Parathyroid adenoma (tissue), 2 donors: ENCODE measurements at regions not wholly inside any gene's neighbourhood (a gene's known extent, or its start where the extent isn't known, plus 50 kb on each side); places are given as distances from the start of the nearest gene placed in this dataset.

Source experiments
- H2AFZ ChIP-seq: fragments of 300-600 bp; sonication (generic); one replicate; pipeline ENCODE4 v1.7.0; 2017; ENCODE audit warnings: antibody characterized with exemption, mild to moderate bottlenecking
- H3K27ac ChIP-seq: fragments of 300-600 bp; sonication (generic); one replicate; pipeline ENCODE4 v1.7.0; 2017
- H3K27me3 ChIP-seq: fragments of 300-600 bp; sonication (generic); one replicate; pipeline ENCODE4 v1.7.0; 2017; ENCODE audit warnings: low read length; ENCODE audit not compliant: control insufficient read depth, insufficient read depth
- H3K36me3 ChIP-seq: fragments of 300-600 bp; sonication (generic); one replicate; pipeline ENCODE4 v1.7.0; 2017; ENCODE audit warnings: low read length; ENCODE audit not compliant: control insufficient read depth, insufficient read depth
- H3K4me1 ChIP-seq: fragments of 300-600 bp; sonication (generic); one replicate; pipeline ENCODE4 v1.7.0; 2017; ENCODE audit warnings: control low read depth
- H3K4me2 ChIP-seq: fragments of 300-600 bp; sonication (generic); one replicate; pipeline ENCODE4 v1.7.0; 2017; ENCODE audit warnings: low read length
- H3K4me3 ChIP-seq: fragments of 300-600 bp; sonication (generic); one replicate; pipeline ENCODE4 v1.7.0; 2017; ENCODE audit warnings: low read depth, low read length
- H3K79me2 ChIP-seq: fragments of 300-600 bp; sonication (generic); one replicate; pipeline ENCODE4 v1.7.0; 2017; ENCODE audit warnings: control low read depth
- H3K9ac ChIP-seq: fragments of 300-600 bp; sonication (generic); one replicate; pipeline ENCODE4 v1.7.0; 2017; ENCODE audit warnings: mild to moderate bottlenecking
- H3K9me3 ChIP-seq: fragments of 300-600 bp; sonication (generic); one replicate; pipeline ENCODE4 v1.7.0; 2017; ENCODE audit warnings: low read length; ENCODE audit not compliant: control insufficient read depth
- CTCF ChIP-seq: fragments of 300-600 bp; sonication (generic); IDR thresholded peaks from one replicate; pipeline ENCODE4 v1.7.0; 2017; ENCODE audit warnings: antibody characterized with exemption, mild to moderate bottlenecking
- donor health status: primary hyperparathyroidism.

GRCh38 chr6:102352552-102352951 is 959.0 kb downstream of the GRIK2 start:
- TF ChIP-seq CTCF = no peak
- Histone ChIP-seq H3K9ac (no peak overlapping the region), H3K27ac (no peak overlapping the region), H3K4me3 (no peak overlapping the region), H3K9me3 (no peaks in the 10 kb centered on the region), H3K36me3 (no peaks in the 10 kb centered on the region), H3K4me1 (no peaks in the 10 kb centered on the region), H3K79me2 (no peaks in the 10 kb centered on the region), H3K4me2 (no peak overlapping the region), H3K27me3 (no peaks in the 10 kb centered on the region), H2AFZ (no peak overlapping the region)

- Histone ChIP-seq H3K9me3 (no peaks in the 10 kb centered on the region), H2AFZ (no peak overlapping the region), H3K27me3 (no peaks in the 10 kb centered on the region), H3K4me3 (no peak overlapping the region), H3K4me2 (no peak overlapping the region), H3K9ac (no peak overlapping the region), H3K36me3 (no peaks in the 10 kb centered on the region), H3K79me2 (no peaks in the 10 kb centered on the region), H3K27ac (no peak overlapping the region), H3K4me1 (no peaks in the 10 kb centered on the region)
- TF ChIP-seq CTCF = no peak
Measured at GRCh38 chr6:102344769-102345168, 951.3 kb downstream of the GRIK2 start.

GRCh38 chr6:102340311-102340710 is 946.8 kb downstream of the GRIK2 start:
- Histone ChIP-seq H3K4me2 (no peak overlapping the region), H3K27me3 (no peaks in the 10 kb centered on the region), H3K79me2 (no peaks in the 10 kb centered on the region), H3K4me3 (no peak overlapping the region), H3K27ac (no peak overlapping the region), H3K9ac (no peak overlapping the region), H3K4me1 (no peaks in the 10 kb centered on the region), H3K36me3 (no peaks in the 10 kb centered on the region), H2AFZ (no peak overlapping the region), H3K9me3 (no peaks in the 10 kb centered on the region)
- TF ChIP-seq CTCF = no peak

GRCh38 chr6:102333736-102334135 is 940.2 kb downstream of the GRIK2 start:
- H3K9me3 ChIP-seq = no peaks in the 10 kb centered on the region
- no peaks in the 10 kb centered on the region for H3K27me3 ChIP-seq
- no peak overlapping the region for H2AFZ ChIP-seq
- no peaks in the 10 kb centered on the region for H3K4me1 ChIP-seq
- no peak overlapping the region for H3K9ac ChIP-seq
- H3K36me3 ChIP-seq = no peaks in the 10 kb centered on the region
- TF ChIP-seq CTCF = no peak
- no peaks in the 10 kb centered on the region for H3K79me2 ChIP-seq
- H3K4me3 ChIP-seq = no peak overlapping the region
- no peak overlapping the region for H3K4me2 ChIP-seq
- no peak overlapping the region for H3K27ac ChIP-seq

GRCh38 chr6:102327697-102328225 is 934.3 kb downstream of the GRIK2 start:
- H3K27ac ChIP-seq = no peak overlapping the region
- H3K4me2 ChIP-seq = no peak overlapping the region
- H3K9ac ChIP-seq = no peak overlapping the region
- no peaks in the 10 kb centered on the region for H3K79me2 ChIP-seq
- no peak overlapping the region for H3K4me3 ChIP-seq
- no peak for TF ChIP-seq CTCF
- no peaks in the 10 kb centered on the region for H3K4me1 ChIP-seq
- no peaks in the 10 kb centered on the region for H3K27me3 ChIP-seq
- H3K36me3 ChIP-seq = no peaks in the 10 kb centered on the region
- H3K9me3 ChIP-seq = no peaks in the 10 kb centered on the region
- H2AFZ ChIP-seq = no peak overlapping the region
